Gastrocnemius medialis (tissue), 4 donors: ENCODE measurements at regions not wholly inside any gene's neighbourhood (a gene's known extent, or its start where the extent isn't known, plus 50 kb on each side); places are given as distances from the start of the nearest gene placed in this dataset.

Experiments used
- CTCF ChIP-seq, 5 experiments: fragments of 450-650 bp in 3 of 5; fragments of 200-600 bp in 2 of 5; sonication (generic) in 2 of 5; IDR thresholded peaks in 4 of 5; conservative IDR thresholded peaks in 1 of 5; 1 replicate in 4 of 5; 2 replicates in 1 of 5; pipeline ENCODE4 v1.5.1; 2016 to 2019; ENCODE audit warnings: antibody characterized with exemption in 5 of 5, mild to moderate bottlenecking in 3 of 5, moderate library complexity in 3 of 5
- POLR2A ChIP-seq, 2 donors: fragments of 450-650 bp; IDR thresholded peaks; one replicate each; pipeline ENCODE4 v1.6.1; 2017; ENCODE audit warnings: antibody characterized with exemption in 2 of 2, mild to moderate bottlenecking in 2 of 2, moderate library complexity in 2 of 2

DNA sequence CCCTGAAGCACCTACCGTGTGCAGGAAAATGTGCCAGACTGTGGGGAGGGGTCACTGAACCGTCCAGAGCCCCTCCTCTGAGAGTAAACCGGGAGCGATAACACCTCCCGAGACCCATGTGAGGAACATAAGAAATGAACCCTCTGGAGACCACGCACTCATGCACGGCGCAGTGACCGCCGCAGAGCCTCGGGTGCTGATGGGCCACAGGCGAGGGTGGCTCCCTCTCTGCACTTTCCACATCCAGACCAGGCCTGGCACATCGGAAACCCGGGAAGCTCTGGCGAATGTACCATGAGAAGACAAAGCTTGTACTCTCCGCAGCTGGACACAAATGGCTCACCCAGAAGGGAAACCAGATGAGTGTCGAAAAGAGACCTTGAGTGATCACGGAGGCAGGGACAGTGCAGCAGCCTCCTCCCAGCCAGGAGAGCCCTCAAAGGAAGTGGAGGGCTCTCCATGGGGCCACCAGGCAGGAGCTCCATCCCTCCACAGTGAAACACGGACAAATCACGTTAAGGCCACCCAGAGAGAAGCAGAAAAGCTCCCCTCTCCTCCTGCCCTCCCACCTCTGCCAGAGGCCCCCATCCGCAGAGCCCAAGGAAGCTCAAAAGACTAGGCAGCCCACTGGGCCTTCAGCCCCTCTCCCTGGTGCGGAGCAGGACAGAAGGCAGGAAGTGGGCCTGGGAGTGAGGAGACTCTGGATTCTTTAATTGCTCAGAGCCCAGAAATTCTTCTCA, 178.1 kb upstream of the PPP2R2D start:
- TF ChIP-seq POLR2A (IDR thresholded peaks at IDR 0.05) (no peak), CTCF (IDR thresholded peaks at IDR 0.05 in 4 of 5, conservative IDR thresholded peaks at IDR 0.05 in 1 of 5) (no peak)
